ENCODE measurements at regions not wholly inside any gene's neighbourhood (a gene's known extent, or its start where the extent isn't known, plus 50 kb on each side); places are given as distances from the start of the nearest gene placed in this dataset.

- TF ChIP-seq CTCF (IDR thresholded peaks at IDR 0.05; ENCODE audit: unreplicated experiment): no peak
- peaks cover 68% of the 10 kb centered on the region for H3K27me3 Mint-ChIP-seq
- peaks cover 20% of the 10 kb centered on the region for H3K4me1 Mint-ChIP-seq (ENCODE audit: low read depth)
- H3K4me3 Mint-ChIP-seq (ENCODE audit: low read depth): no peak overlapping the region
- H3K27ac Mint-ChIP-seq: no peak overlapping the region
- H3K36me3 Mint-ChIP-seq (ENCODE audit: insufficient read depth): no peaks in the 10 kb centered on the region
- H3K9me3 Mint-ChIP-seq (ENCODE audit: low read depth): no peaks in the 10 kb centered on the region
- no peak for DNase-seq (ENCODE audit: low spot score, unreplicated experiment)
Observed at GRCh38 chr1:214188835-214189234, 92.1 kb upstream of the SMYD2 start.

GRCh38 chr1:214192825-214193643 lies 87.9 kb upstream of the SMYD2 start:
- Mint-ChIP-seq H3K4me3 (ENCODE audit: low read depth) (no peak overlapping the region), H3K27me3 (peaks cover 43% of the 10 kb centered on the region), H3K36me3 (ENCODE audit: insufficient read depth) (no peaks in the 10 kb centered on the region), H3K4me1 (ENCODE audit: low read depth) (peaks cover 9% of the 10 kb centered on the region), H3K9me3 (ENCODE audit: low read depth) (no peaks in the 10 kb centered on the region), H3K27ac (no peak overlapping the region)
- no peak for DNase-seq (ENCODE audit: low spot score, unreplicated experiment)
- no peak for TF ChIP-seq CTCF (IDR thresholded peaks at IDR 0.05; ENCODE audit: unreplicated experiment)

GRCh38 chr1:214193691-214194090 lies 87.3 kb upstream of the SMYD2 start:
- peaks cover 9% of the 10 kb centered on the region for H3K4me1 Mint-ChIP-seq (ENCODE audit: low read depth)
- no peak overlapping the region for H3K4me3 Mint-ChIP-seq (ENCODE audit: low read depth)
- no peak for TF ChIP-seq CTCF (IDR thresholded peaks at IDR 0.05; ENCODE audit: unreplicated experiment)
- no peaks in the 10 kb centered on the region for H3K36me3 Mint-ChIP-seq (ENCODE audit: insufficient read depth)
- DNase-seq (ENCODE audit: low spot score, unreplicated experiment): no peak
- peaks cover 40% of the 10 kb centered on the region for H3K27me3 Mint-ChIP-seq
- no peak overlapping the region for H3K27ac Mint-ChIP-seq
- no peaks in the 10 kb centered on the region for H3K9me3 Mint-ChIP-seq (ENCODE audit: low read depth)

GRCh38 chr1:214198571-214198970 lies 82.4 kb upstream of the SMYD2 start:
- Mint-ChIP-seq H3K4me3 (ENCODE audit: low read depth) (no peak overlapping the region), H3K9me3 (ENCODE audit: low read depth) (no peaks in the 10 kb centered on the region), H3K27me3 (peaks cover 39% of the 10 kb centered on the region), H3K36me3 (ENCODE audit: insufficient read depth) (no peaks in the 10 kb centered on the region), H3K27ac (no peak overlapping the region), H3K4me1 (ENCODE audit: low read depth) (peaks cover 4% of the 10 kb centered on the region)
- no peak for DNase-seq (ENCODE audit: low spot score, unreplicated experiment)
- no peak for TF ChIP-seq CTCF (IDR thresholded peaks at IDR 0.05; ENCODE audit: unreplicated experiment)

GRCh38 chr1:214199585-214199984 lies 81.4 kb upstream of the SMYD2 start:
- no peak for DNase-seq (ENCODE audit: low spot score, unreplicated experiment)
- no peak for TF ChIP-seq CTCF (IDR thresholded peaks at IDR 0.05; ENCODE audit: unreplicated experiment)
- no peaks in the 10 kb centered on the region for H3K4me1 Mint-ChIP-seq (ENCODE audit: low read depth)
- no peaks in the 10 kb centered on the region for H3K36me3 Mint-ChIP-seq (ENCODE audit: insufficient read depth)
- H3K4me3 Mint-ChIP-seq (ENCODE audit: low read depth): no peak overlapping the region
- H3K27me3 Mint-ChIP-seq: peaks cover 37% of the 10 kb centered on the region
- H3K27ac Mint-ChIP-seq: no peak overlapping the region
- H3K9me3 Mint-ChIP-seq (ENCODE audit: low read depth): no peaks in the 10 kb centered on the region

Measured in progenitor cell of endocrine pancreas (in vitro differentiated cells).